Spleen (tissue), 7 donors: ENCODE measurements at regions not wholly inside any gene's neighbourhood (a gene's known extent, or its start where the extent isn't known, plus 50 kb on each side); places are given as distances from the start of the nearest gene placed in this dataset.

Experiments used
- POLR2A ChIP-seq, 3 donors: fragments of 450-650 bp; IDR thresholded peaks; one replicate each; pipeline ENCODE4 v1.5.1; 2017; ENCODE audit warnings: antibody characterized with exemption in 3 of 3, mild to moderate bottlenecking in 1 of 3
- TF ChIP-seq, protein P1 (sequence below), 11 experiments: fragments of 200-600 bp in 7 of 11; fragments of 450-650 bp in 4 of 11; sonication (generic) in 4 of 11; IDR thresholded peaks in 8 of 11; conservative IDR thresholded peaks in 3 of 11; 1 replicate in 7 of 11; 2 replicates in 4 of 11; pipeline versions ENCODE4 v1.4.0 to v1.8.0; 2016 to 2021; ENCODE audit warnings: antibody characterized with exemption in 11 of 11, inconsistent platforms in 4 of 11, mild to moderate bottlenecking in 1 of 11
- donor health status: DM: no; HTN: no; CAD: no; lungs with moderate emphysema.
- donor health status: DM: no; HTN: no; CAD: no.
- donor health status: DM: no; HTN: no; CAD: no.

DNA sequence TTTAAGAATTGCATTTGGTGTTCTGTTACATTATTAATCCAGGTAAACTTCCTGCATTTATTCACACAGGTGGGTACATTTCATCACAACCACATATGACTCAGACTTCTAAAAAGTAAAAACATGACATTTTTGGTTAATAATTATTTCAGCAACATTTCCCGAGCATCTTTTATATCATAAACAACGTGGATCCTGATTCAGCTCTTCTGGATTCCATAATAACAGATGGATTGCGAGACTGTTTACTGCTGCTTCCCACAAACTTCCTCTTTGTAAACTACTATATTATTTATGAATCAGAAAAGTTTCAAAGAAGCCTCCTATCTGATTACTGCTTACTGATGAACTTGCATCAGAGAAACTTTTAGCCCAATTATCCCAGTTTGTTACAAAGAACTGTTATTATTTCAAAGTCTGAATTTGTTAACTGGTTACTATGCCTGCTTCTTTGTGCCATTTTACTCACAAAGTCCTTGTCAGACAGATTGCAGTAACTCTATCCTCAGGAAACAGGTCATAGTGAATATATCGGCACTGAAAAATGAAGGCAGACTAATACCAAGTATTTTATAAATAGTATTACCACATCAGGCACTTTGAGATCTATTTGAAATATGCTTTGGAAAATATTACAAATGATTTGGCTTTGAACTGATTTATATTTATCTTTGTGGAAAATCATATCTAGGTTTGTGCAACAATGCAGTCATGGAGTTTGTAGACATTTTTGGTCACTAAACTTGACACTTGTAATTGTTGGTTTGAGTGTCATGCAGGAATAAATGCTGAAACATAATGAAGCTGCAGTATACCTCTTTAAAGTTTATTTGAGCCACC is 511.6 kb downstream of the PLCL1 start:
- TF ChIP-seq, protein P1, sequence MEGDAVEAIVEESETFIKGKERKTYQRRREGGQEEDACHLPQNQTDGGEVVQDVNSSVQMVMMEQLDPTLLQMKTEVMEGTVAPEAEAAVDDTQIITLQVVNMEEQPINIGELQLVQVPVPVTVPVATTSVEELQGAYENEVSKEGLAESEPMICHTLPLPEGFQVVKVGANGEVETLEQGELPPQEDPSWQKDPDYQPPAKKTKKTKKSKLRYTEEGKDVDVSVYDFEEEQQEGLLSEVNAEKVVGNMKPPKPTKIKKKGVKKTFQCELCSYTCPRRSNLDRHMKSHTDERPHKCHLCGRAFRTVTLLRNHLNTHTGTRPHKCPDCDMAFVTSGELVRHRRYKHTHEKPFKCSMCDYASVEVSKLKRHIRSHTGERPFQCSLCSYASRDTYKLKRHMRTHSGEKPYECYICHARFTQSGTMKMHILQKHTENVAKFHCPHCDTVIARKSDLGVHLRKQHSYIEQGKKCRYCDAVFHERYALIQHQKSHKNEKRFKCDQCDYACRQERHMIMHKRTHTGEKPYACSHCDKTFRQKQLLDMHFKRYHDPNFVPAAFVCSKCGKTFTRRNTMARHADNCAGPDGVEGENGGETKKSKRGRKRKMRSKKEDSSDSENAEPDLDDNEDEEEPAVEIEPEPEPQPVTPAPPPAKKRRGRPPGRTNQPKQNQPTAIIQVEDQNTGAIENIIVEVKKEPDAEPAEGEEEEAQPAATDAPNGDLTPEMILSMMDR (IDR thresholded peaks at IDR 0.05 in 8 of 11, conservative IDR thresholded peaks at IDR 0.05 in 3 of 11): no peak
- TF ChIP-seq POLR2A (IDR thresholded peaks at IDR 0.05): no peak
